ENCODE measurements at regions not wholly inside any gene's neighbourhood (a gene's known extent, or its start where the extent isn't known, plus 50 kb on each side); places are given as distances from the start of the nearest gene placed in this dataset.
"Not testable (repeated sequence)": the region's sequence is repeated elsewhere in the genome, so short reads cannot be mapped to it uniquely, and the experiment has no call there.

GRCh38 chr4:3601992-3602391 lies 69.8 kb upstream of the LRPAP1 start:
- Mint-ChIP-seq H3K4me3 (ENCODE audit: unreplicated experiment) (no peak overlapping the region), H3K36me3 (ENCODE audit: low read depth, unreplicated experiment) (no peaks in the 10 kb centered on the region), H3K9me3 (ENCODE audit: unreplicated experiment) (no peaks in the 10 kb centered on the region), H3K27ac (ENCODE audit: unreplicated experiment) (no peak overlapping the region), H3K27me3 (ENCODE audit: unreplicated experiment) (peaks cover 5% of the 10 kb centered on the region), H3K4me1 (ENCODE audit: unreplicated experiment) (no peaks in the 10 kb centered on the region)
- TF ChIP-seq CTCF (IDR thresholded peaks at IDR 0.05; ENCODE audit: unreplicated experiment) = no peak
- no peak for DNase-seq (ENCODE audit: low spot score)

DNA sequence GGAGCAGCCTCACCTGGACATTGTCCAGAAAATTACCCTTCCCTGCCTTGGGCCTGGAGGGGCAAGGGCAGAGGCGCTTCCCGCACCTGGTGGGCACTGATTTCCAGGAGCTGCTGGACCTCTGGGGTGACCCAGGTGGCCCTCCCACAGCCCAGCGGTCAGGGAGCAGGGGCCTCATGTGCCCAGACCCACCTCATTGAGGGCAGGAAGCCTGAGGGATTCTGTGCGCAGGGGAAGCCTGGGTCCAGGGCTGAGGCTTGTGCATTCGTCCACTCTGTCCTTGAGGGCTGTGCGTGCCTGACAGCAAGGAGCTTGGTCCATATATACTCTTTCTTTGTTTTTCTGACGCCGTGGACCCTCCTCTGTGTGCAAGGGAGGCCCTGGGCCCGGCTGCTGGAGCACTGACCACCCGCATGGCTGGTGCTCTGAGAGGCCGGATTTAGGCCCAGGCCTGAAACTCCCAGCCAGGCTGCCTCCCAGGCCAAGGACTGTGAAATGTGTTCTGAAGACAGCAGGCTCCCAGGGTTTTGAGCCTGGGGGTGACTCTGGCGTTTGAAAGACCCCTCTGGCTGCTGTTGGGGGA lies 69.0 kb upstream of the LRPAP1 start:
- H3K27ac Mint-ChIP-seq (ENCODE audit: unreplicated experiment); H3K36me3 Mint-ChIP-seq (ENCODE audit: low read depth, unreplicated experiment); H3K4me1 Mint-ChIP-seq (ENCODE audit: unreplicated experiment); H3K9me3 Mint-ChIP-seq (ENCODE audit: unreplicated experiment); DNase-seq (ENCODE audit: low spot score); H3K27me3 Mint-ChIP-seq (ENCODE audit: unreplicated experiment); H3K4me3 Mint-ChIP-seq (ENCODE audit: unreplicated experiment): not testable (repeated sequence)

DNA sequence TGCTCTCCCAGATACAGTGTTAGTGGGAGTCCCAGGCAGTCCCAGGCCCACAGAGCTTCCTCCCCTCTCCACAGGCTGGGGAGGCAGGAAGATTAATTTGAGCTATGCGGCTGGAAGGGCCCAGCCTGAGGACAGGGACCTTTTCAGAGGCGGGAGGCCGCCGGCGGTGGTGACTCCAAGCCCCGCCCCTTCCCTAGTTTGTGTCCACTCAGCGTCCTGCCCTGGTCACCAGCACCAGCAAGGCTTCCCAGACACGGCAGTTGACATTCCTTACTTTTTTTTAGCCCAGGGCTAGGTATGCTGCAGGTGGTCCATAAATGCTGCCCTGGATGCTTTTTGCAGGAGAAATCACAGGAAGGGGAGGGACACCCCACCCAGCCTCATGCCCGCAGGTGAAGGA lies 67.7 kb upstream of the LRPAP1 start:
- DNase-seq (ENCODE audit: low spot score) = no peak
- peaks cover 4% of the 10 kb centered on the region for H3K36me3 Mint-ChIP-seq (ENCODE audit: low read depth, unreplicated experiment)
- H3K4me3 Mint-ChIP-seq (ENCODE audit: unreplicated experiment) = no peak overlapping the region
- H3K9me3 Mint-ChIP-seq (ENCODE audit: unreplicated experiment) = no peaks in the 10 kb centered on the region
- H3K4me1 Mint-ChIP-seq (ENCODE audit: unreplicated experiment) = no peaks in the 10 kb centered on the region
- H3K27me3 Mint-ChIP-seq (ENCODE audit: unreplicated experiment) = peaks cover 5% of the 10 kb centered on the region
- TF ChIP-seq CTCF (IDR thresholded peaks at IDR 0.05; ENCODE audit: unreplicated experiment) = no peak
- H3K27ac Mint-ChIP-seq (ENCODE audit: unreplicated experiment) = no peak overlapping the region

- Mint-ChIP-seq H3K4me3 (ENCODE audit: unreplicated experiment) (no peak overlapping the region), H3K9me3 (ENCODE audit: unreplicated experiment) (no peaks in the 10 kb centered on the region), H3K27me3 (ENCODE audit: unreplicated experiment) (peaks cover 5% of the 10 kb centered on the region), H3K27ac (ENCODE audit: unreplicated experiment) (no peak overlapping the region), H3K4me1 (ENCODE audit: unreplicated experiment) (no peaks in the 10 kb centered on the region), H3K36me3 (ENCODE audit: low read depth, unreplicated experiment) (peaks cover 4% of the 10 kb centered on the region)
- no peak for DNase-seq (ENCODE audit: low spot score)
- TF ChIP-seq CTCF (IDR thresholded peaks at IDR 0.05; ENCODE audit: unreplicated experiment) = no peak
Measured at GRCh38 chr4:3598695-3599227, 66.5 kb upstream of the LRPAP1 start.

- DNase-seq (ENCODE audit: low spot score); H3K9me3 Mint-ChIP-seq (ENCODE audit: unreplicated experiment); H3K27me3 Mint-ChIP-seq (ENCODE audit: unreplicated experiment); H3K27ac Mint-ChIP-seq (ENCODE audit: unreplicated experiment); H3K4me1 Mint-ChIP-seq (ENCODE audit: unreplicated experiment); H3K36me3 Mint-ChIP-seq (ENCODE audit: low read depth, unreplicated experiment); H3K4me3 Mint-ChIP-seq (ENCODE audit: unreplicated experiment): not testable (repeated sequence)
Measured at GRCh38 chr4:3597896-3598505, 65.8 kb upstream of the LRPAP1 start.

GRCh38 chr4:3596957-3597733 lies 64.9 kb upstream of the LRPAP1 start:
- H3K4me1 Mint-ChIP-seq (ENCODE audit: unreplicated experiment); H3K27me3 Mint-ChIP-seq (ENCODE audit: unreplicated experiment); H3K27ac Mint-ChIP-seq (ENCODE audit: unreplicated experiment); DNase-seq (ENCODE audit: low spot score); H3K4me3 Mint-ChIP-seq (ENCODE audit: unreplicated experiment); H3K36me3 Mint-ChIP-seq (ENCODE audit: low read depth, unreplicated experiment); H3K9me3 Mint-ChIP-seq (ENCODE audit: unreplicated experiment): not testable (repeated sequence)

- not testable (repeated sequence) for H3K9me3 Mint-ChIP-seq (ENCODE audit: unreplicated experiment); H3K27ac Mint-ChIP-seq (ENCODE audit: unreplicated experiment); H3K27me3 Mint-ChIP-seq (ENCODE audit: unreplicated experiment); DNase-seq (ENCODE audit: low spot score); H3K36me3 Mint-ChIP-seq (ENCODE audit: low read depth, unreplicated experiment); H3K4me3 Mint-ChIP-seq (ENCODE audit: unreplicated experiment); H3K4me1 Mint-ChIP-seq (ENCODE audit: unreplicated experiment)
Measured at GRCh38 chr4:3595627-3596291, 63.5 kb upstream of the LRPAP1 start.

GRCh38 chr4:3594751-3595150 lies 62.5 kb upstream of the LRPAP1 start:
- DNase-seq (ENCODE audit: low spot score); H3K4me3 Mint-ChIP-seq (ENCODE audit: unreplicated experiment): not testable (repeated sequence)

More at GRCh38 chr4:3594751-3595150, 62.5 kb upstream of the LRPAP1 start:
- not testable (repeated sequence) for H3K27ac Mint-ChIP-seq (ENCODE audit: unreplicated experiment); H3K4me1 Mint-ChIP-seq (ENCODE audit: unreplicated experiment); H3K27me3 Mint-ChIP-seq (ENCODE audit: unreplicated experiment); H3K36me3 Mint-ChIP-seq (ENCODE audit: low read depth, unreplicated experiment); H3K9me3 Mint-ChIP-seq (ENCODE audit: unreplicated experiment)

All from endothelial cell (in vitro differentiated cells).